ENCODE measurements at regions not wholly inside any gene's neighbourhood (a gene's known extent, or its start where the extent isn't known, plus 50 kb on each side); places are given as distances from the start of the nearest gene placed in this dataset.

GRCh38 chr6:124877468-124877867 lies 84.8 kb upstream of the RNF217 start:
- no peak for DNase-seq (ENCODE audit: low spot score)

- DNase-seq (ENCODE audit: low spot score), result no peak
These were observed 82.9 kb upstream of the RNF217 start for GRCh38 chr6:124879110-124879991.

GRCh38 chr6:124879992-124880355 lies 82.3 kb upstream of the RNF217 start:
- no peak for DNase-seq (ENCODE audit: low spot score)

- peak; percentile 11 for DNase-seq (ENCODE audit: low spot score)
These were observed 80.2 kb upstream of the RNF217 start for GRCh38 chr6:124881898-124882578.

- no peak for DNase-seq (ENCODE audit: low spot score)
These were observed 79.5 kb upstream of the RNF217 start for GRCh38 chr6:124882579-124883393.

GRCh38 chr6:124885171-124885570 lies 77.1 kb upstream of the RNF217 start:
- DNase-seq (ENCODE audit: low spot score), result no peak

GRCh38 chr6:124887872-124888580 lies 74.2 kb upstream of the RNF217 start:
- no peak for DNase-seq (ENCODE audit: low spot score)

- DNase-seq (ENCODE audit: low spot score), result no peak
These were observed 73.5 kb upstream of the RNF217 start for GRCh38 chr6:124888581-124889371.

GRCh38 chr6:124901084-124901483 lies 61.2 kb upstream of the RNF217 start:
- no peak for DNase-seq (ENCODE audit: low spot score)

- no peak for DNase-seq (ENCODE audit: low spot score)
These were observed 58.4 kb upstream of the RNF217 start for GRCh38 chr6:124903797-124904196.

- DNase-seq (ENCODE audit: low spot score), result no peak
These were observed 54.6 kb upstream of the RNF217 start for GRCh38 chr6:124907596-124907995.
